Central memory CD8-positive, alpha-beta T cell (primary cell): ENCODE measurements at regions not wholly inside any gene's neighbourhood (a gene's known extent, or its start where the extent isn't known, plus 50 kb on each side); places are given as distances from the start of the nearest gene placed in this dataset.

Source experiments
- ATAC-seq: fragments of 150-1000 bp; cut with Tn5 transposase; replicated peaks from 2 replicates; pipeline ENCODE4 v1.10.0; 2022; ENCODE audit warnings: mild to moderate bottlenecking, moderate FRiP score, moderate number of reproducible peaks; ENCODE audit not compliant: poor library complexity, severe bottlenecking; ENCODE audit errors: extremely low read depth
- DNase-seq, 2 donors: peaks; one replicate each; pipeline ENCODE4 v3.0.0; 2021; ENCODE audit warnings: low spot score in 2 of 2
- H3K27ac Mint-ChIP-seq: one replicate; pipeline ENCODE4 v1.8.0; 2022; ENCODE audit warnings: low read depth, mild to moderate bottlenecking, moderate library complexity, mixed read lengths
- H3K27me3 Mint-ChIP-seq: one replicate; pipeline ENCODE4 v1.8.0; 2022; ENCODE audit warnings: mixed read lengths
- H3K36me3 Mint-ChIP-seq: one replicate; pipeline ENCODE4 v1.8.0; 2022; ENCODE audit warnings: mild to moderate bottlenecking, moderate library complexity, mixed read lengths; ENCODE audit not compliant: insufficient read depth
- H3K4me1 Mint-ChIP-seq: one replicate; pipeline ENCODE4 v1.8.0; 2022; ENCODE audit warnings: mixed read lengths
- H3K4me3 Mint-ChIP-seq: one replicate; pipeline ENCODE4 v1.8.0; 2022; ENCODE audit warnings: mild to moderate bottlenecking, moderate library complexity, mixed read lengths
- H3K9me3 Mint-ChIP-seq: one replicate; pipeline ENCODE4 v1.8.0; 2022; ENCODE audit warnings: mixed read lengths

GRCh38 chr7:134391223-134391622 lies 67.7 kb downstream of the AKR1B1 start:
- no peaks in the 10 kb centered on the region for H3K9me3 Mint-ChIP-seq
- no peaks in the 10 kb centered on the region for H3K36me3 Mint-ChIP-seq
- no peaks in the 10 kb centered on the region for H3K4me1 Mint-ChIP-seq
- no peak overlapping the region for H3K27ac Mint-ChIP-seq
- peaks cover 20% of the 10 kb centered on the region for H3K27me3 Mint-ChIP-seq
- DNase-seq (no peak), ATAC-seq (no peak)
- no peak overlapping the region for H3K4me3 Mint-ChIP-seq

DNA sequence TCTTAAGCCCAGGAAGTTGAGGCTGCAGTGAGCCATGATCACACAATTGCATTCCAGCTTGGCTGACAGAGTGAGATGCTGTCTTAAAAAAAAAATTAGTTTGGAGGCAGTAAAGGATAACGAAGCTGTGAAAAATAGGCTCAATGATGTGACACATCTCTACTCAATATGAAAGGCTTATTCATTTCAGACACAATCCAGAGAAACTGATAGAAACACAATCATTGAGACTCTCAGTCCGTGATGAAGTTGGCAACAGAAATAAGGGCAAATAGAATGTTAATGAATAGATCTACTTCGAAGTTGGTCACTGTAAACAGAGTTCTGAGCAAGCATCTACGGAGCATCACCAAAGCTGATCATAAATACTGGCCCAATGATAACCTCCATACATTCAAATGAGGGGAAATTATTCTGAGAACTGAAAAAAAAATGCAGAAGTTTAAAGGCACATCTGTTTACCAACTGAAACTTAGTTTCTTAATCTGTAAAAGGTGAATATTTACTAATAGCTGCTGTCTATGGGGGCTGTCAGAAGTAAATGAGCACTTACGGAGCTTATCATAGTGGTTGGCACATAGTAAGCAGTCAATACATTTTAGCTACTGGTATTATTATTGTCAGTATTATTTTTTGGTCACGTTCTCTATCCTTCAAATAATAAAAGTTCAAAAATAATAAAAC lies 70.4 kb downstream of the AKR1B1 start:
- no peaks in the 10 kb centered on the region for H3K36me3 Mint-ChIP-seq
- H3K4me3 Mint-ChIP-seq, result no peak overlapping the region
- no peak for ATAC-seq
- no peak for DNase-seq
- H3K27ac Mint-ChIP-seq, result no peak overlapping the region
- no peaks in the 10 kb centered on the region for H3K4me1 Mint-ChIP-seq
- no peaks in the 10 kb centered on the region for H3K9me3 Mint-ChIP-seq
- H3K27me3 Mint-ChIP-seq, result peaks cover 7% of the 10 kb centered on the region

DNA sequence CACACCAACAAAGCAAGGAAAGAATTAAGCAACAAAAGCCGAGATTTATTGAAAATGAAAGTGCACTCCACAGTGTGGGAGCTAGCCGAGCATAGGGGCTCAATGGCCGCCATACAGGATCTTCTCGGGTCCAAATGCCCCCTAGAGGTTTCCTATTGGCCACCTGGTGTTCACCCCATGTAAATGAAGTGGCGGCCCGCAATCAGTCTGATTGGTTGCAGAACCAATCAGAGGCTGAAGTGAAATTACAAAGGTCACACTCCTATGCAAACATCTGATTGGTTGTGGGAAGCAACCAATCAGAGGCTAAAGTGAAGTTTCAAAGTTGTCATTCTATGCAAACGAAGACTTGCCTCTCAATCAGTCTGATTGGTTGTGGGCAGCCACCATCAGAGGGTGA lies 61.8 kb upstream of the SLC35B4 start:
- no peak overlapping the region for H3K4me3 Mint-ChIP-seq
- H3K36me3 Mint-ChIP-seq, result peaks cover 2% of the 10 kb centered on the region
- ATAC-seq (no peak), DNase-seq (no peak)
- no peaks in the 10 kb centered on the region for H3K9me3 Mint-ChIP-seq
- peaks cover 36% of the 10 kb centered on the region for H3K27me3 Mint-ChIP-seq
- no peaks in the 10 kb centered on the region for H3K4me1 Mint-ChIP-seq
- H3K27ac Mint-ChIP-seq, result no peak overlapping the region

DNA sequence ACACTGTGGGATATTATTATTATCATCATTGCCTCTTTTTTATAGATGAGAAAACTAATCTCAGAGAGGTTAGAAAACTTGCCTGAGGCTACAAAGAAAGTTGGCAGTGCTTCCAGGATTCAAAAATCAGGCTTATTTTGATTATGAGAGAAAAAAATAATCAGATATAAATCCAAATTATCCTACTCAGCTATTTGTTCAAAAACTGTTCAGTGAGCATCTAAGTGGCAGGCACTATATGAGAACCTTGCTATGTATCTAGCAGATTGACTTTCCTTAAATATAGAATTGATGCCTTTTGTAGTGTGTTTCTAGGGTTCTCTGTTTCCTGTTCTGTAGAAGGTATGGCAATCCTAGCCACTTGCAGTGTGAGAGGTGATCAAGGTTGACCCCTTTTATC lies 60.0 kb upstream of the SLC35B4 start:
- Mint-ChIP-seq H3K9me3 (no peaks in the 10 kb centered on the region), H3K4me1 (no peaks in the 10 kb centered on the region), H3K27ac (no peak overlapping the region), H3K27me3 (peaks cover 55% of the 10 kb centered on the region), H3K36me3 (peaks cover 2% of the 10 kb centered on the region), H3K4me3 (no peak overlapping the region)
- DNase-seq (no peak), ATAC-seq (no peak)

- Mint-ChIP-seq H3K9me3 (no peaks in the 10 kb centered on the region), H3K4me1 (no peaks in the 10 kb centered on the region), H3K4me3 (no peak overlapping the region), H3K36me3 (peaks cover 2% of the 10 kb centered on the region), H3K27me3 (peaks cover 70% of the 10 kb centered on the region), H3K27ac (no peak overlapping the region)
- no peak for ATAC-seq
- no peak for DNase-seq
Observed at GRCh38 chr7:134375206-134375605, 58.5 kb upstream of the SLC35B4 start.

- DNase-seq (no peak), ATAC-seq (no peak)
- Mint-ChIP-seq H3K4me3 (no peak overlapping the region), H3K27me3 (peaks cover 74% of the 10 kb centered on the region), H3K9me3 (no peaks in the 10 kb centered on the region), H3K36me3 (peaks cover 2% of the 10 kb centered on the region), H3K4me1 (no peaks in the 10 kb centered on the region), H3K27ac (no peak overlapping the region)
Observed at GRCh38 chr7:134374791-134375190, 58.1 kb upstream of the SLC35B4 start.

DNA sequence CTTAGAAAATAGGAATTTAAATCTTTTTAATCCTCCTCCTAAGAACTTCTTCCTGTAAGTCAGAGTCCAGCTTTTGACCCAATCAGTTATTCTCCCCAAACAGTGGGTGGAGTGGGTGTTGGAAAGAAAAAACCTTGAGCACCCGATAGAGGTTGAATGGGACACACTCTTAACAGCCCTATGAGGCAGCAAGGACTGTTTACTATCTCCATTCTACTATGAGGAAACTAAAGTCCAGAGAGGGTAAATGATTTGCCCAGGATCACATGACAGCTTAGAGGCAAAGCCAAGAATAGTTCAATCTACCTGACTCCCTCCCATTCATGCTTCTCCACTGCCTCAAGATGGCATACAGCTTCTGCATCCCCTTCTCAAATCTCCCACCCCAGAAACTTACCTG lies 57.6 kb upstream of the SLC35B4 start:
- H3K9me3 Mint-ChIP-seq, result no peaks in the 10 kb centered on the region
- no peak overlapping the region for H3K4me3 Mint-ChIP-seq
- peaks cover 2% of the 10 kb centered on the region for H3K36me3 Mint-ChIP-seq
- H3K27ac Mint-ChIP-seq, result no peak overlapping the region
- no peaks in the 10 kb centered on the region for H3K4me1 Mint-ChIP-seq
- H3K27me3 Mint-ChIP-seq, result peaks cover 79% of the 10 kb centered on the region
- DNase-seq, result no peak
- no peak for ATAC-seq

DNA sequence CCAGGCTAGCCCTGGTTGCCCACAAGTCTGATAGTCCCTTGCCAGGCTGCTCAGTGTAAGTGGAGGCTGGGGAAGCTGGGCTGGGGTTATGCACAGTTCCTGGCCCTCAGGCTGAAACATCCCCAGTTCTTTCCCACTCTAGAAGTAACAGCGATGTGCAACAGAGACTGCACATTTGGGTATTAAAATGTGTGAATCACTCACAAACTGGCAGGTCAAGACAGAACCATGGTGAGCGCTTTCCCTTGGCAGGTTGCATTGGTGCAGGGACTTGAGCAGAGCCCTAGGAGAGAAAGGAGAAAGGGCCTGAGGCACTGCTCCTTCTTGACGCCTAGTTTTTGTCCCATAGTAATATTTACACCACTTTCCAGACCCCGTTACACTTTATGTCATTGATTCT lies 56.1 kb upstream of the SLC35B4 start:
- Mint-ChIP-seq H3K27ac (no peak overlapping the region), H3K36me3 (peaks cover 2% of the 10 kb centered on the region), H3K27me3 (peaks cover 84% of the 10 kb centered on the region), H3K9me3 (no peaks in the 10 kb centered on the region), H3K4me3 (no peak overlapping the region), H3K4me1 (no peaks in the 10 kb centered on the region)
- DNase-seq (no peak), ATAC-seq (no peak)

GRCh38 chr7:134371971-134372370 lies 55.2 kb upstream of the SLC35B4 start:
- peaks cover 75% of the 10 kb centered on the region for H3K27me3 Mint-ChIP-seq
- no peak overlapping the region for H3K4me3 Mint-ChIP-seq
- ATAC-seq (no peak), DNase-seq (no peak)
- no peaks in the 10 kb centered on the region for H3K4me1 Mint-ChIP-seq
- no peaks in the 10 kb centered on the region for H3K36me3 Mint-ChIP-seq
- no peaks in the 10 kb centered on the region for H3K9me3 Mint-ChIP-seq
- H3K27ac Mint-ChIP-seq, result no peak overlapping the region

- no peak overlapping the region for H3K27ac Mint-ChIP-seq
- no peaks in the 10 kb centered on the region for H3K9me3 Mint-ChIP-seq
- peaks cover 72% of the 10 kb centered on the region for H3K27me3 Mint-ChIP-seq
- no peak overlapping the region for H3K4me3 Mint-ChIP-seq
- H3K4me1 Mint-ChIP-seq, result no peaks in the 10 kb centered on the region
- ATAC-seq (no peak), DNase-seq (no peak)
- no peaks in the 10 kb centered on the region for H3K36me3 Mint-ChIP-seq
Observed at GRCh38 chr7:134371536-134371935, 54.8 kb upstream of the SLC35B4 start.

DNA sequence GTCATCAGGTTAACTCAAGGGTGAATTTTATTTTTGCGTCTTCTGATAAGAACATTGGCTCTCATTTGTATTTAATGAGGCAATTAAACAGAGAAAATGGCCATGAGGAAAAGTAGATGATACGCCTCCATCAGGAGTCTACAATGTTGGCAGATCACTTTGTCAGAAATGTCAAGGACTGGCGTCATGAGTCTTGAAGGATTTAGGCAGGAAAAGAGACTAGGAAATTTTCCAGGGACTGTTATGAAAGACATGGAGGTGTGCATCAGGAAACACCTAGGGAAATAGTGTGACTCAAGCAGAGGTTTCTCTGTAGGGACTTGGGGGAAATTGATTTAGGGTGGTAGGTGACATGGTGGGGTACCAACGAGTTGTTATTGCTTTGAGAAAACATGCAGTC lies 53.4 kb upstream of the SLC35B4 start:
- Mint-ChIP-seq H3K9me3 (no peaks in the 10 kb centered on the region), H3K4me1 (no peaks in the 10 kb centered on the region), H3K27me3 (peaks cover 74% of the 10 kb centered on the region), H3K27ac (no peak overlapping the region), H3K4me3 (no peak overlapping the region), H3K36me3 (no peaks in the 10 kb centered on the region)
- DNase-seq (no peak), ATAC-seq (no peak)

DNA sequence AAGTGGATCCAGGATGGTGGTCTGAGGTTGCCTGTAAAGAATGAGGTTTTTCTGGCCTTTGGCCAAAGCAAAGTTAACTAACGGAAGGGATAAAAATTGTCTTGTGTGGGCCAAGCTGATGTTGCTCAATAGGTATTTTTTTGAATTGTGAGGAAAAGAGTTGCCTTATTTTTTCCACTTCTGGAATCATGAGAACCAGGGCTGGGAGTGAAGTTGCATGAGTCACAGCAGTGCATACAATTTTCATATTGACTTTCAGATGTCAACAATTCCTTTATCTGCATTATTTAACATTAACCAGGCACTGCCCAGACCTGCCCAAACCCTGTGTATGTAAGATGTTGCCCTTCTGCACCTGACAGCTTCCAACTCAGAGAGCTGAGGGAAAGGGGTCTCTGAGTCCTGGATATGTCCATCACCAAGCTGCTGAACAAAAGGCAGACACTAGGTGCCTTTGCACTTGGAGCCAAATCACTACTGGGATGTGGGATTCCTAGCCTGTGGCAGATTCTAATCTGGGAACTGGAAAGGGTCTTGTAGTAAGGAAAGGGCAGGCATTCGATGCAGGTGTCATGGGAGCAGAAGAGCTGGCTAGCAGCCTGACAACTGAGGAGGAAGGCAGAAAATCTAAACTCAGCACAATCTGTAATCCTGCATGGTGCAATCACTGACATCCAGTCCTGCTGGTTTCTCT lies 52.3 kb upstream of the SLC35B4 start:
- H3K9me3 Mint-ChIP-seq, result no peaks in the 10 kb centered on the region
- no peak for ATAC-seq
- H3K4me3 Mint-ChIP-seq, result no peak overlapping the region
- no peak for DNase-seq
- H3K4me1 Mint-ChIP-seq, result no peaks in the 10 kb centered on the region
- H3K27me3 Mint-ChIP-seq, result peaks cover 76% of the 10 kb centered on the region
- H3K27ac Mint-ChIP-seq, result no peak overlapping the region
- no peaks in the 10 kb centered on the region for H3K36me3 Mint-ChIP-seq

DNA sequence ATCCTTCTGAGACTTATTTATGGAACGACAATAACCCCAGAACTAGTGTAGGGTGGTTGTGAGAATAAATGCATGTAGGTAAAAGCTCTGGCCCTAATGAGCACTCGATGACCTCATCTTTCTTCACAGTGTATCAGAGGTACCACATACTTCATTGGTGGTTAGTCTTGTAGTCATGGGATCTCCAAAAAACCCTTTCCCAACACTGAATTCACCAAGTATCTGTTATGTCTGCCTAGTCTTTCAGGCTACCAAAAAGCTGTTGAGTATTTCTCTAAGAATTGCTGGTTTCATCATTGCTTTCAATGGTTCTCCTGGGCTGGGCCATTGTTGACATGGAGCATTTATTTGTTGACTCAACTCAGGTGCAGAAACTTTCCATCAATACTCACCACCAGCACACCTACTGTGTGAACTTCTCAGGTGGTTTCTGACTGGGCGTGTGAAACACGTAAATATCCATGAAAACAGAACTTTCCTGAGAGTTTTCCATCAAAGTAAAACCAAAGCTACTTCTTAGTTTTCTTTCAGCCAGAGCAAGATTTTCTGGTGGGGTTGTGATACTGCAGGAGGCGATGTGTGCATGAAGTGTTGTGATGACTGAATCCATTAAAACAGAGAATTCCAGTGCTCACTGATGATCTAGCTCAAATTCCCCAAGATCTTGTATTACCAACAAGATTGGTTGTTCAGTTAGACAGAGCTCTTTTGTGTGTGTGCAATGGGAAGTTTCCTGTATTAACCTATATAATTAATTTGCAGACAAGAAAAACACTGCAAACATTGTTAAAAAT lies 51.4 kb upstream of the SLC35B4 start:
- no peak for DNase-seq
- H3K27ac Mint-ChIP-seq, result no peak overlapping the region
- ATAC-seq, result no peak
- H3K4me1 Mint-ChIP-seq, result no peaks in the 10 kb centered on the region
- H3K9me3 Mint-ChIP-seq, result no peaks in the 10 kb centered on the region
- H3K36me3 Mint-ChIP-seq, result no peaks in the 10 kb centered on the region
- H3K4me3 Mint-ChIP-seq, result no peak overlapping the region
- peaks cover 76% of the 10 kb centered on the region for H3K27me3 Mint-ChIP-seq
